HG02763 (cell line): ENCODE measurements at regions not wholly inside any gene's neighbourhood (a gene's known extent, or its start where the extent isn't known, plus 50 kb on each side); places are given as distances from the start of the nearest gene placed in this dataset.
A peak's percentile ranks its signal among the peaks of the same experiment; 100 is the strongest.

ENCODE experiments used
- ATAC-seq: cut with Tn5 transposase; IDR thresholded peaks from one replicate; pipeline ENCODE4 v1.9.1; 2021; ENCODE audit warnings: mild to moderate bottlenecking, moderate library complexity; ENCODE audit not compliant: unreplicated experiment

- ATAC-seq: no peak
These were observed 342.7 kb downstream of the CXCL12 start for GRCh38 chr10:44042075-44042770.

- no peak for ATAC-seq
These were observed 345.3 kb downstream of the CXCL12 start for GRCh38 chr10:44039599-44039998.

GRCh38 chr10:44036425-44036824 is 348.5 kb downstream of the CXCL12 start:
- ATAC-seq: no peak

- no peak for ATAC-seq
These were observed 349.3 kb downstream of the CXCL12 start for GRCh38 chr10:44035474-44036197.

DNA sequence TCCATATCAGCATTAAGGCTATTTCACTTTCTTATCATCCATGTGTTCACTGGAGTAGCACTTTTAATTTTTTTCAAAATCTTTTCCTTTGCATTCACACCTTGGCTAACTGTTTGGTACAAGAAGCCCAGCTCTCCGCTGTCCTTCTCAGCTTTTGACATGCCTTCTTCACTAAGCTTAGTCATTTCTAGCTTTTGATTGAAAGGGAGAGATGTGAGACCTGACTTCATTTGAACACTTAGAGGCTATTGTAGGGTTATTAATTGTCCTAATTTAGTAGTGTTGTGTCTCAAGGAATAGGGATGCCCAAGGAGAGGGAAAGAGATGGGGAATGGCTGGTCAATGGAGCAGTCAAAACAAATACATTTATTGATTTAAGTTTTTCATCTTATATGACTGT is 350.0 kb downstream of the CXCL12 start:
- ATAC-seq: no peak

DNA sequence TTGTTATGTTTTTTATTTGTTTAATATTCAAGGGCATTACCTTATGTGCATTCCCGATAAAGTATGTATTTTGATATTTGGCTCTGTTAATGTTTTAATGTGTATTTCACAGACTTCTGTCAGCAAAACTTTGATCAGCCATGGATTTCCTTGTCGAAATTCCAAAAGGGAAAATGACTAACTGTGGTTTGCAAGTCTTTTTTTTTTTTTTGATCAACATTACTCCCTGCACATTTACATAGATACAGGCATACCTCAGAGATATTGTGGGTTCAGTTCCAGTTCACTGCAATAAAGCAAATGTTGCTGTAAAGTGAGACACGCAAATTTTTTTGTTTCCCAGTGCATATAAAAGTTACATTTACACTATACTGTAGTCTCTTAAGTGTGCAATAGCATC is 351.9 kb downstream of the CXCL12 start:
- no peak for ATAC-seq

DNA sequence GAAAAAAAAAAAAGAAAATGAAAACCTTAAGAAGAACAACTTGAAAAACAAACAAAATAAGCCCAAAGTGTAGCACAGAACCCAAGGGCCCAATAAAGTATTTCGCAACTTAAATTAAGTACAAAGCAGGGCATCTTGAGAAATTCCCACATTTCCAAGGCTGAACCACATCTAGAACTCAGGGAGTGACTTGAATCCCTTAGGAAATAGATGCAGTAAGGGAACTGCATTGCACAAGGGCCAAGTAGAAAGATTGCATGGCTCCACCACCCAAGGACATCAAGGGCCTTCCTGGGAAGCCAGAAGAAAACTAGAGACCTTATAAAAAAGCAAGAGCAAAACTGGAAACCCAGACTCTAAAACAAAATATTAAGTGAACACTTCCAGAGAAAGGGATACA is 352.7 kb downstream of the CXCL12 start:
- ATAC-seq: no peak

DNA sequence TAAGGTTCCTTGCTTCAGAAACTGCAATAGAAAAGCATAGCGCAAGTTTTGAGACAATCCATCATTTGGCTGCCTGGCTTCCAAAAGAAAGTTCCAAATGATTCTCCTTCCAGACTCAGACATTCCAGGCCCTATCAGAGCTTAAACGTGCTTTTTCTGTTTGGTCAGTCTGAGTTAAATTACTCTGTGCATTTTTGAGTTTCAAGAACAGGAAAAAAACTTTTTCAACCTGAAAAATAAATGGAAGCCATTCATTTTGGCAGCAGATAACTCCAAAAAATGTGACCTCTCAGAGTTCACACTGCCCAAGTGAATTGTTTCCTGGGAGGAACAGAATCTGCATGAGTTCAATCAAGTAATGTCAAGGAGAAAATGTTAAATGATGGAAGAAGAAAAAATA is 354.2 kb downstream of the CXCL12 start:
- ATAC-seq: no peak

DNA sequence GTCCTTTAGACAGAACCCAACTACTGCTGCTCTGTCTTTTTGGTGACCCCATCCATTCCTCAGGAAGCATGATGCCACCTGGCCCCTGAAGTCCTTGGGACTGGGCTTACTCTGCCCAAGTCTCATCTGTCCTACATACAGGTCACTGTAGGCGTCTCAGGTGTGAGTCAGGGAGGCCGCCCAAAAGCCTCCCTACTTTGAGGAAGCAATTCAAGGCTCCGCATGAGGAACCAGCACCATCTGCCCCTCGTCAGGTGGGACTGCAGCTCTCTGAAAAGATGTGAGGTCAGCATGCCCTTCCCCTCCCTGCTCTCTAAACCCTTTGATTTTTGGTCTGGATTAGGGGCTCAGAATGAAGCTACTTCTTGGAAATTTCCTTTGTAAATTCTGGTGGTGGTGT is 354.8 kb downstream of the CXCL12 start:
- peak; percentile 75 for ATAC-seq

DNA sequence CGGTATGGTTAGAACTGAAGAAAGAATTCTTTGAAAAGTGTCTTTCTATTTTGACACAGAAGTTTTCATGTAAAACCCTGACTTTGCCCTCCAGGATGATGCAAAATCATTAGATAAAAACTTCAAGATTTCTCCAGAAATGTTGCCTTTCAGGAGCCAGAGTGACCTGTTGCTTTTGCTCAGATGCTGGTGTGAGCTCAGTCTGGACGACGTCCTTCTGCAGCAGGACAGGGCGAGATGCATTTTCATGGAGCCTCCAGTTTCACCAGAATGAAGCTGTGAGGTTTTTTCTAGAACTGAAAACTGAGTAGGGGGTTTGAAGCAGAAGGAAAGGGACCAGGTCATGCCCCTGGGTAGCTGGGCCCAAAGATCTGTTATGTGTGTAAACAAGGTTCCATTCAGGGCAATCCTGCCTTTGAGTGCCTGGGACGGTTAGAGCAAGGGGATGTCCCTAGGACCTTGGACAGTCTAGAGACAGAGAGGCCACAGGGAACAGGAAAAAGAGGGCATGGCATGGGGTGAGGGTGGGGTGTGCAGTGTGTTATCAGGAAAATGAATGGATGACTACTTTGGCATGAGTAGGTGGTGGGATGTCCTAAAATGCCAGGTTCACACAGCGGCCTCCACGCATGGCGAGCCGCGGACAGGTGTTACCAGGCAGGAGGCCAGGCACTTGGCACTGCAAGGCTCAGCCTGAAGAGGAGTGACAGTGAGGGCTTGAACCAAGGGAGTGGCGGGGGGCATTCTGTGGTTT is 356.3 kb downstream of the CXCL12 start:
- ATAC-seq: no peak

DNA sequence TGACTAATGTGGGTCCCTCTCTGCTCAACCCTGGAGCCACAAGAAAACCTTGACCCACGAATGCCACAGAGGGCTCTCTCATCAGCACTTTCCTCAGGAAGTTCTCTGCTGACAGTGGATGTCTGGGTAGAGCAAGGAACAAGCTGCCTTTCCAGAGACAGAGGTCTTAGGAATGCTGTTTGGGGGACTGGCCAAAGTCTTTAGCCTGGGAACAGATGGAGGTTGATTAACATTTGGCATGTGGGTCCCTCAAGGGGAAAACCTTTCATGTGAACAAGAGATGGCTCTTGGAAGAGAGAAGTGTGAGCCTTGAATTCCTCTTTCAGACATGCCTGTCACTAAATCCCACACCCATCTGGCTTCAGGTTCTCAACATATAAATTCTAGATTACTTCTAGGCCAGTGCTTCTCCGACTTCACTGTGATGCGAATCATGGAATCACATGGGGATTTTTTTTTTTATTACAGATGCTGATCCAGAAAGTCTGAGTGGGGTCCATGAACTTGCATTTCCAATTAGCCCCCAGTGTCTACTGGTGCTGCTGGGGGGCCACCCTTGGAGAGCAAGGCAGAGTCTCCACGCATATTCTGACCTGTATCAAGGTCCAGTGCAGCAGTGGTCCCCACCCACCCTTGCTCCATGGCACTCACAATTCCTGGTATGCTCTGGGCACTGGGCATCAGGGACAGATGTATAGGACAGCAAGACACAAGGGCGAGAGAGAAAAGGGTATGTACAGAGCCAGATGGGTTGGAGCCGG is 360.4 kb downstream of the CXCL12 start:
- ATAC-seq: no peak

DNA sequence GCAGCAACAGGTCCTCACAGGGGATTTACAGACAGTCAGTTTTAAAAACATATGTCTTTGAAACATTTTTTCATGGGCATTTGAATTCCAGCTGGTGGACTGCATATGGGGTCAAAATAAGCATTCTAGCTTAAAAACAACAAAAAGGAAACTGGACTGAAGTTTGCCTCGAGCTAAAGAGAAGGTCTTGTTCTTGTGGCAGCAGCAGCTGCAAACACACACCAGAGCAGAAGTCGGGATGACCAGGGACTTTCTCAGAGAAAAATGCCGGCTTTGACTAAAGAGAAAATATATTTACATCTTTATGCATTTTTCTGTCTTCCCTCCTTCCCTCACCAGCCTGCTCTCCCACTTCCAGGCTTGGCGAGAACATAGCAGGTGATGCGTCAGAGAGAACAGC is 361.4 kb downstream of the CXCL12 start:
- no peak for ATAC-seq

DNA sequence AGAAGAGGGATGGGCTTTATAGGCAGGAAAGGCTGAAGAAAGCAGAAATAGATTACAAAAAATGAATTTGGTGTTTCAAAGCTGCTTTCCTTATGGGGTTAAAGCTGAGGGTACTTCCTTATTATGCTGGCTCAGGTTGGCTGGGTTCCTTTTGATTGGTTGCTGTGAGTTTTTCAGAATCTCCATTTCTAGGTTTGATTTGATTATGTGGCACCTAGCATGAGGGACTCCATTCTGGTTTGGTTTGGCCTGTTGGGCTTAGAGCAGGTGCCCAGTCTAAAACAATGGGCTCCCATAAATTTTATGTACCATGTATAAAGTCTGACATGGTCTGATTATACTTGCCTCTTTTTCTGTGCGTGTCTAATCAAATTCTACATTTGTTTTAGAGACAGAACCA is 362.7 kb downstream of the CXCL12 start:
- ATAC-seq: no peak

DNA sequence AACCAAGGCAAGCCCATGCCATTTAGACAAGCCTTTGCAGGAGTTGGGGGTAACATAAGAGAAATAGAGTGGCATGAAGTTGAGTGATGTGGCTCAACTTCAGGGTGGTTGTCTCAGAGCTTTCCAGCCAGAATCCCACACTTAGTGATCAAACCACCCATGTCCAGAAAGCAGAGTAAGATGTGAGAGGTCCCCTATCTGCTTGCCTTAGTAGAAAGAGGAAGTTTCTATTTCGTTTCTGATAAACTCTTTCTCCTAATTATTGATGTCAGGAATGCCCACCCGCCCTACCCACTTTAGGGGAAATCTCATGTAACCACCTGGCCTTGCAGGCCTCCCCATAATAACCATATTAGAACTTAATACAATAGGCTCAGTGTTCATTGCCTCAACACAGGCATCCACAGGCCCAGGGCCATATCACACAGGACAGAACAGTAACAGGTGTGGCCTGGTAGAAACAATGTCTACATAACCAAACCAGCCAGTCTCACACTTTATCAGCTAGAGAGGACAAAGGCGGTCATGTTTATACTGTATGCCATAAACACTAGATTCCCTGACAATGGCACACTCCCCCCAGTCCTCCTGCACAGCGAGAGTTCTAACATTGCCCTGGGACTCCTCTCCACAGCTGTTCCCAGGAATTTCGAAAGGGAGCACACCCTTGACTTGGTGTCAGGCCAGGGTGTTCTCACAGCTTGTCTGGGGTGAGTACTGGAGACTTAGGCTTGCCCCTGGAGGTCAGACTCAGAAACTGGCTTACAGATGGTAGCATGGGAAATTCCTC is 364.4 kb downstream of the CXCL12 start:
- no peak for ATAC-seq

- ATAC-seq: no peak
These were observed 367.3 kb downstream of the CXCL12 start for GRCh38 chr10:44017483-44018145.

- no peak for ATAC-seq
These were observed 368.1 kb downstream of the CXCL12 start for GRCh38 chr10:44016589-44017482.

- no peak for ATAC-seq
These were observed 367.2 kb upstream of the ZNF32 start for GRCh38 chr10:44015702-44016500.

GRCh38 chr10:44014644-44015250 is 366.1 kb upstream of the ZNF32 start:
- ATAC-seq: no peak
